ENCODE measurements at regions not wholly inside any gene's neighbourhood (a gene's known extent, or its start where the extent isn't known, plus 50 kb on each side); places are given as distances from the start of the nearest gene placed in this dataset.

GRCh38 chr7:17588730-17589129 lies 290.3 kb downstream of the AHR start:
- no peak for DNase-seq (ENCODE audit: extremely low spot score)

DNA sequence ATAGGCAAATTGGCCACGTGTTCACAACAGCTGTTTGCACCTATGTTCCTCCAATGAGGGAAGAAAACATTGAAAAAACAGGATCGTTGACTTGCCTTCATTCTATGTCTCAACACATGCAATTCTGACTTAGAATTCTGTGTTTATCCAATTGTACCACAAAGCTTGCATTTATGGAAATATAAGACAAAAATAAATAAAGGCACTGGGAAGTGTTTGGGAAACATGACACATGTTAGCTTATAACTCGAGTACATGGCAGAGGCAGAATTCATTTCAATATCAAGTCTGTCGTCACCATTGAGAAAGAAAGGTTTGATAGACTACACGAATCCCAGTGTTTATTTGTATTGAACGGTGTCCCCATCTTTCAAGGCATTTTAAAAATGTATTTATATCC lies 291.2 kb downstream of the AHR start:
- 67% methylated on average over 6 of the region's 6 CpGs for WGBS
- H3K4me3 ChIP-seq: no peak overlapping the region
- H3K36me3 ChIP-seq: no peaks in the 10 kb centered on the region
- H3K27ac ChIP-seq (replicated peaks in 1 of 4): no peak overlapping the region
- no peaks in the 10 kb centered on the region for H3K4me1 ChIP-seq
- intact Hi-C loops (cut with DNase I): no loop called here
- H3K27me3 ChIP-seq: no peaks in the 10 kb centered on the region
- H3K9me3 ChIP-seq: no peaks in the 10 kb centered on the region
- no peak for TF ChIP-seq POLR2A (IDR thresholded peaks at IDR 0.05; ENCODE audit: low read depth)
- TF ChIP-seq POLR2AphosphoS5 (IDR thresholded peaks at IDR 0.05): no peak
- TF ChIP-seq EP300 (IDR thresholded peaks at IDR 0.05): no peak
- no peak for TF ChIP-seq CTCF (IDR thresholded peaks at IDR 0.05)
- no peak for DNase-seq (ENCODE audit: extremely low spot score)

More at GRCh38 chr7:17588730-17589129, 290.3 kb downstream of the AHR start:
- intact Hi-C loops (cut with DNase I): no loop called here
- H3K36me3 ChIP-seq: no peaks in the 10 kb centered on the region
- H3K27me3 ChIP-seq: no peaks in the 10 kb centered on the region
- no peak overlapping the region for H3K4me3 ChIP-seq
- no peaks in the 10 kb centered on the region for H3K4me1 ChIP-seq
- TF ChIP-seq POLR2AphosphoS5 (IDR thresholded peaks at IDR 0.05): no peak
- TF ChIP-seq EP300 (IDR thresholded peaks at IDR 0.05): no peak
- no peak for TF ChIP-seq POLR2A (IDR thresholded peaks at IDR 0.05; ENCODE audit: low read depth)
- TF ChIP-seq CTCF (IDR thresholded peaks at IDR 0.05): no peak
- no peaks in the 10 kb centered on the region for H3K9me3 ChIP-seq
- WGBS: 100% methylated on average over 1 of the region's 1 CpG
- H3K27ac ChIP-seq (replicated peaks in 1 of 4): no peak overlapping the region

DNA sequence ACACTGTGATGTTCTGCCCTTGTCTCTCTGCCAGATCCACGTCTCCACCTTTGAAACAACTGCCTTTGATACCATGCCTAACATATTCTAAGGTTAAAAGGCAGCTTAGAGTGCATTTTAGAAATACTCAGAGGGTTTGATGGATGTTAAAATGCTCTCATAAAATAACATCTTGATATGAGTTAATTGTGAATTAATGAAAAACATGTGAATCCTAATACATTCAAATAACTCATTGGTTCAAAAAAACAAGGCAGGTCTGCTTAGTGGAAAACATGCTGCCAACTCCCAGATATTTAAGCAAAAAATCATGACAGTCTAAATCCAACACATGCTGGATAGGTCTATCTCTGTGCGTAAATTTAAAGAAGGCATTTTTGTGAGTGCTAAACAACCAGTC lies 291.8 kb downstream of the AHR start:
- Histone ChIP-seq H3K4me3 (no peak overlapping the region), H3K27me3 (no peaks in the 10 kb centered on the region), H3K27ac (replicated peaks in 1 of 4) (no peak overlapping the region), H3K36me3 (no peaks in the 10 kb centered on the region), H3K9me3 (no peaks in the 10 kb centered on the region), H3K4me1 (no peaks in the 10 kb centered on the region)
- 65% methylated on average over 2 of the region's 2 CpGs for WGBS
- intact Hi-C loops (cut with DNase I): no loop called here
- TF ChIP-seq POLR2AphosphoS5 (IDR thresholded peaks at IDR 0.05): no peak
- TF ChIP-seq POLR2A (IDR thresholded peaks at IDR 0.05; ENCODE audit: low read depth): no peak
- TF ChIP-seq EP300 (IDR thresholded peaks at IDR 0.05): no peak
- no peak for TF ChIP-seq CTCF (IDR thresholded peaks at IDR 0.05)
- no peak for DNase-seq (ENCODE audit: extremely low spot score)

- Histone ChIP-seq H3K4me1 (no peaks in the 10 kb centered on the region), H3K36me3 (no peaks in the 10 kb centered on the region), H3K27me3 (no peaks in the 10 kb centered on the region), H3K9me3 (no peaks in the 10 kb centered on the region), H3K4me3 (no peak overlapping the region), H3K27ac (replicated peaks in 1 of 4) (no peak overlapping the region)
- TF ChIP-seq EP300 (IDR thresholded peaks at IDR 0.05): no peak
- TF ChIP-seq POLR2A (IDR thresholded peaks at IDR 0.05; ENCODE audit: low read depth): no peak
- TF ChIP-seq CTCF (IDR thresholded peaks at IDR 0.05): no peak
- no peak for TF ChIP-seq POLR2AphosphoS5 (IDR thresholded peaks at IDR 0.05)
- intact Hi-C loops (cut with DNase I): no loop called here
- WGBS: 68% methylated on average over 1 of the region's 1 CpG
- no peak for DNase-seq (ENCODE audit: extremely low spot score)
Measured at GRCh38 chr7:17593819-17594419, 295.5 kb downstream of the AHR start.

- Histone ChIP-seq H3K4me3 (no peak overlapping the region), H3K9me3 (no peaks in the 10 kb centered on the region), H3K27me3 (no peaks in the 10 kb centered on the region), H3K4me1 (no peaks in the 10 kb centered on the region), H3K27ac (replicated peaks in 1 of 4) (no peak overlapping the region), H3K36me3 (no peaks in the 10 kb centered on the region)
- intact Hi-C loops (cut with DNase I): no loop called here
- no peak for DNase-seq (ENCODE audit: extremely low spot score)
- 86% methylated on average over 1 of the region's 1 CpG for WGBS
- TF ChIP-seq POLR2A (IDR thresholded peaks at IDR 0.05; ENCODE audit: low read depth): no peak
- no peak for TF ChIP-seq EP300 (IDR thresholded peaks at IDR 0.05)
- TF ChIP-seq CTCF (IDR thresholded peaks at IDR 0.05): no peak
- TF ChIP-seq POLR2AphosphoS5 (IDR thresholded peaks at IDR 0.05): no peak
Measured at GRCh38 chr7:17595546-17595945, 297.1 kb downstream of the AHR start.

All from esophagus muscularis mucosa (tissue), 4 donors.